Type B pancreatic cell (in vitro differentiated cells): ENCODE measurements at regions not wholly inside any gene's neighbourhood (a gene's known extent, or its start where the extent isn't known, plus 50 kb on each side); places are given as distances from the start of the nearest gene placed in this dataset.

Experiments
- DNase-seq: peaks from one replicate; pipeline ENCODE4 v3.0.0; 2021; ENCODE audit warnings: mixed read lengths; ENCODE audit not compliant: unreplicated experiment; ENCODE audit errors: extremely low spot score
- H3K27ac Mint-ChIP-seq: 2 replicates; pipeline ENCODE4 v1.8.0; 2021; ENCODE audit warnings: mild to moderate bottlenecking, mixed read lengths
- H3K27me3 Mint-ChIP-seq: 2 replicates; pipeline ENCODE4 v1.8.0; 2021; ENCODE audit warnings: mixed read lengths
- H3K36me3 Mint-ChIP-seq: 2 replicates; pipeline ENCODE4 v1.8.0; 2021; ENCODE audit warnings: mixed read lengths
- H3K4me1 Mint-ChIP-seq: one replicate; pipeline ENCODE4 v1.8.0; 2021; ENCODE audit warnings: mixed read lengths; ENCODE audit not compliant: unreplicated experiment
- H3K4me3 Mint-ChIP-seq: 2 replicates; pipeline ENCODE4 v1.8.0; 2021; ENCODE audit warnings: mild to moderate bottlenecking, mixed read lengths
- H3K9me3 Mint-ChIP-seq: 2 replicates; pipeline ENCODE4 v1.8.0; 2021; ENCODE audit warnings: mixed read lengths
- CTCF ChIP-seq: fragments of 200-600 bp; sonication (generic); conservative IDR thresholded peaks from 2 replicates; pipeline ENCODE4 v1.5.0; 2021; ENCODE audit warnings: antibody characterized with exemption, mild to moderate bottlenecking

- Mint-ChIP-seq H3K4me3 (no peak overlapping the region), H3K27me3 (no peaks in the 10 kb centered on the region), H3K4me1 (peaks cover 7% of the 10 kb centered on the region), H3K27ac (no peak overlapping the region), H3K36me3 (no peaks in the 10 kb centered on the region), H3K9me3 (no peaks in the 10 kb centered on the region)
- no peak for DNase-seq
- TF ChIP-seq CTCF: no peak
These were observed 391.2 kb upstream of the MAP3K7 start for GRCh38 chr6:90978046-90978445.

GRCh38 chr6:90977513-90977912, 390.6 kb upstream of the MAP3K7 start:
- DNase-seq: no peak
- Mint-ChIP-seq H3K27me3 (no peaks in the 10 kb centered on the region), H3K9me3 (no peaks in the 10 kb centered on the region), H3K4me3 (no peak overlapping the region), H3K36me3 (no peaks in the 10 kb centered on the region), H3K27ac (no peak overlapping the region), H3K4me1 (peaks cover 7% of the 10 kb centered on the region)
- no peak for TF ChIP-seq CTCF

- peaks cover 7% of the 10 kb centered on the region for H3K4me1 Mint-ChIP-seq
- H3K36me3 Mint-ChIP-seq: no peaks in the 10 kb centered on the region
- DNase-seq: no peak
- H3K27me3 Mint-ChIP-seq: no peaks in the 10 kb centered on the region
- no peaks in the 10 kb centered on the region for H3K9me3 Mint-ChIP-seq
- no peak overlapping the region for H3K27ac Mint-ChIP-seq
- TF ChIP-seq CTCF: no peak
- H3K4me3 Mint-ChIP-seq: no peak overlapping the region
These were observed 389.5 kb upstream of the MAP3K7 start for GRCh38 chr6:90976341-90976740.

- Mint-ChIP-seq H3K36me3 (no peaks in the 10 kb centered on the region), H3K27ac (no peak overlapping the region), H3K4me3 (no peak overlapping the region), H3K27me3 (no peaks in the 10 kb centered on the region), H3K4me1 (peaks cover 7% of the 10 kb centered on the region), H3K9me3 (no peaks in the 10 kb centered on the region)
- no peak for DNase-seq
- no peak for TF ChIP-seq CTCF
These were observed 388.9 kb upstream of the MAP3K7 start for GRCh38 chr6:90975741-90976140.

DNA sequence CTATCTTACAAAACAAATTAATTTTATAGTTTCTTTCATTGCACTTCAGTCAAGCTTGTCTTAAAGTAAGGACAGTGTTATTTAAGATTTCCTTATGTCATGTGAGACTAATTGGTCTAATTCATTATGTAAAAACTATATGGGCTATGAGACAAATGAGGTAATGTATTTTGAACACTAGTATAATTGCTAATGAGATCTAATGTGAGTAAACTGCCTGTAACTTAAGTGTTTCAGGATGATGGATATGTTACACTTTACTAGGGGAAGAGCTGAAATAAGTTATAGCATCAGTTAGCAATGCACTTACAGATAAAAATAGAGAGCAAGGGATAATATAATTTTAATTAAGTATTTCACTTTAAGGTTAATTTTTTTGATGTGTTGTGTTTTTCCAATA, 386.3 kb upstream of the MAP3K7 start:
- H3K4me3 Mint-ChIP-seq: no peak overlapping the region
- H3K9me3 Mint-ChIP-seq: no peaks in the 10 kb centered on the region
- no peaks in the 10 kb centered on the region for H3K27me3 Mint-ChIP-seq
- no peaks in the 10 kb centered on the region for H3K36me3 Mint-ChIP-seq
- no peak overlapping the region for H3K27ac Mint-ChIP-seq
- H3K4me1 Mint-ChIP-seq: peaks cover 7% of the 10 kb centered on the region
- TF ChIP-seq CTCF: no peak
- no peak for DNase-seq

DNA sequence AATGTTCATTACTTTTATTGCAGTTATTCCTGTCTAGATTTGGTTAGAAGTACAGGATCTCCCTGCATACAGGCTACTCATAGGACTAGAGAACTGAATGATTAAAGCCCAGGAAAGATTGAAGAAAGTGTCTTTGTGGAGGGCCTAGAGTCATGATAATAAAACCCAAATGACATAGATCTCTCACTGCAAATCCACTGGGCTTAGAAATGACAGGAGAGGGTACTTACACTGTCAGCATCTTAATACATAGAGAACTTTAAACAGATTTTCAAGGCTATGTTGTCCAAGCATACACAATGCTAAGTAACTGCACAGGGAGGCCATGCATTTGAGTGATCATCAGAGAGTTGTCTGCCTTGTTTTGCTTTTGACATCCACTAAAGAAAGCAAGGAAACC, 383.8 kb upstream of the MAP3K7 start:
- no peaks in the 10 kb centered on the region for H3K9me3 Mint-ChIP-seq
- no peak for DNase-seq
- no peak overlapping the region for H3K27ac Mint-ChIP-seq
- no peaks in the 10 kb centered on the region for H3K27me3 Mint-ChIP-seq
- no peak for TF ChIP-seq CTCF
- H3K36me3 Mint-ChIP-seq: no peaks in the 10 kb centered on the region
- H3K4me1 Mint-ChIP-seq: no peaks in the 10 kb centered on the region
- no peak overlapping the region for H3K4me3 Mint-ChIP-seq
